DOHH2 (cell line): ENCODE measurements at regions not wholly inside any gene's neighbourhood (a gene's known extent, or its start where the extent isn't known, plus 50 kb on each side); places are given as distances from the start of the nearest gene placed in this dataset.

Experiments used
- EZH2phosphoT487 ChIP-seq: fragments of 200-600 bp; sonication (generic); IDR thresholded peaks from 2 replicates; pipeline ENCODE4 v1.6.1; 2017; ENCODE audit warnings: borderline replicate concordance, mild to moderate bottlenecking, antibody characterized with exemption, low read length, moderate library complexity, mixed read lengths
- TF ChIP-seq, protein P1 (sequence below): fragments of 200-600 bp; sonication (generic); IDR thresholded peaks from one replicate; pipeline ENCODE4 v1.5.1; 2014; ENCODE audit warnings: antibody characterized with exemption, mild to moderate bottlenecking, low read depth, low read length; ENCODE audit not compliant: poor library complexity, severe bottlenecking

DNA sequence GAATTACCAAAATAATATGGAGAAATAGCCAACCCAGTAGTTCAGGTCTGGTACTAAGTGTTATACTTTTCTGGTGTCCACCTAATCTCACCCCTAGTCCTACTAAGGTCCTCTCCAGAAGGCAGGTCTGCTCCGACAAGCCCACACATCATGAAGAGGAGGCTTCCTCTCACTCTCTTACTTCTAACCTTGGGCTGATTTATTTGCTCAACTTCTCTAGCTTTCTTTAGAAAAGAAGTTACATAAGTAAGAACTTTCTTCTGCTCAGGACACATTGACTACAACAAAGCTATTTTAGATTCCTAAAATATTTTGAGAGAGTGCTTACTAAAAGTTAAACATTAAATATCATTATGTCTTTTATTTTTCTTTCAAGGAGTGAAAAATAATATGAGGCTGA, 329.7 kb upstream of the NREP start:
- TF ChIP-seq, protein P1, sequence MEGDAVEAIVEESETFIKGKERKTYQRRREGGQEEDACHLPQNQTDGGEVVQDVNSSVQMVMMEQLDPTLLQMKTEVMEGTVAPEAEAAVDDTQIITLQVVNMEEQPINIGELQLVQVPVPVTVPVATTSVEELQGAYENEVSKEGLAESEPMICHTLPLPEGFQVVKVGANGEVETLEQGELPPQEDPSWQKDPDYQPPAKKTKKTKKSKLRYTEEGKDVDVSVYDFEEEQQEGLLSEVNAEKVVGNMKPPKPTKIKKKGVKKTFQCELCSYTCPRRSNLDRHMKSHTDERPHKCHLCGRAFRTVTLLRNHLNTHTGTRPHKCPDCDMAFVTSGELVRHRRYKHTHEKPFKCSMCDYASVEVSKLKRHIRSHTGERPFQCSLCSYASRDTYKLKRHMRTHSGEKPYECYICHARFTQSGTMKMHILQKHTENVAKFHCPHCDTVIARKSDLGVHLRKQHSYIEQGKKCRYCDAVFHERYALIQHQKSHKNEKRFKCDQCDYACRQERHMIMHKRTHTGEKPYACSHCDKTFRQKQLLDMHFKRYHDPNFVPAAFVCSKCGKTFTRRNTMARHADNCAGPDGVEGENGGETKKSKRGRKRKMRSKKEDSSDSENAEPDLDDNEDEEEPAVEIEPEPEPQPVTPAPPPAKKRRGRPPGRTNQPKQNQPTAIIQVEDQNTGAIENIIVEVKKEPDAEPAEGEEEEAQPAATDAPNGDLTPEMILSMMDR = no peak
- no peak for TF ChIP-seq EZH2phosphoT487
